Left lobe of liver (tissue), 2 donors: ENCODE measurements at regions not wholly inside any gene's neighbourhood (a gene's known extent, or its start where the extent isn't known, plus 50 kb on each side); places are given as distances from the start of the nearest gene placed in this dataset.

Experiments
- ATAC-seq: fragments of 200-7000 bp; cut with Tn5 transposase; one replicate; pipeline ENCODE4 v1.9.1; 2020; ENCODE audit warnings: mild to moderate bottlenecking, moderate library complexity
- DNase-seq: peaks from one replicate; pipeline ENCODE4 v3.0.0-alpha.2; 2020; ENCODE audit warnings: low spot score
- donor health status: DM: no; HTN: no; CAD: no; lungs with moderate emphysema.
- donor health status: DM: no; HTN: yes; CAD: no.

- DNase-seq (no peak), ATAC-seq (no peak)
Observed at GRCh38 chr2:102078773-102079172, 63.8 kb upstream of the IL1R1 start.

- ATAC-seq = no peak
- DNase-seq = no peak
Observed at GRCh38 chr2:102080451-102081242, 61.9 kb upstream of the IL1R1 start.

- no peak for DNase-seq
- ATAC-seq = no peak
Observed at GRCh38 chr2:102081243-102081522, 61.4 kb upstream of the IL1R1 start.

- no peak for ATAC-seq
- no peak for DNase-seq
Observed at GRCh38 chr2:102081606-102082005, 60.9 kb upstream of the IL1R1 start.

GRCh38 chr2:102082571-102083392, 59.8 kb upstream of the IL1R1 start:
- ATAC-seq (peak; percentile 64), DNase-seq (no peak)

- ATAC-seq (no peak), DNase-seq (no peak)
Observed at GRCh38 chr2:102083393-102083703, 59.2 kb upstream of the IL1R1 start.

GRCh38 chr2:102084651-102085050, 57.9 kb upstream of the IL1R1 start:
- DNase-seq (no peak), ATAC-seq (no peak)

GRCh38 chr2:102085238-102085637, 57.3 kb upstream of the IL1R1 start:
- no peak for ATAC-seq

GRCh38 chr2:102086150-102086872, 56.2 kb upstream of the IL1R1 start:
- ATAC-seq = no peak
- no peak for DNase-seq

More at GRCh38 chr2:102085238-102085637, 57.3 kb upstream of the IL1R1 start:
- DNase-seq = no peak

- DNase-seq = no peak
- no peak for ATAC-seq
Observed at GRCh38 chr2:102091121-102091520, 51.4 kb upstream of the IL1R1 start.

GRCh38 chr2:102091908-102092307, 50.6 kb upstream of the IL1R1 start:
- ATAC-seq = no peak
- DNase-seq = no peak

- no peak for DNase-seq
Observed at GRCh38 chr2:102092535-102092934, 50.0 kb upstream of the IL1R1 start.

More at GRCh38 chr2:102092535-102092934, 50.0 kb upstream of the IL1R1 start:
- ATAC-seq = no peak
